ENCODE measurements at regions not wholly inside any gene's neighbourhood (a gene's known extent, or its start where the extent isn't known, plus 50 kb on each side); places are given as distances from the start of the nearest gene placed in this dataset.

GRCh38 chr1:104574620-104575019 lies 824.9 kb downstream of the AMY1C start:
- no peaks in the 10 kb centered on the region for H3K9me3 ChIP-seq
- no peak for DNase-seq
- H3K4me1 ChIP-seq: no peaks in the 10 kb centered on the region
- 69 to 81% methylated on average over 2 of the region's 2 CpGs for WGBS, 2 donors
- no peaks in the 10 kb centered on the region for H3K27me3 ChIP-seq
- TF ChIP-seq POLR2A (IDR thresholded peaks at IDR 0.05) (no peak), CTCF (IDR thresholded peaks at IDR 0.05) (no peak)
- H3K36me3 ChIP-seq (ENCODE audit: low read depth, missing control alignments): no peaks in the 10 kb centered on the region
- intact Hi-C loops (cut with DNase I; ENCODE audit: low total_unique reads): no loop called here
- no peak overlapping the region for H3K4me3 ChIP-seq
- H3K27ac ChIP-seq: no peak overlapping the region

- H3K9me3 ChIP-seq: no peaks in the 10 kb centered on the region
- no peaks in the 10 kb centered on the region for H3K36me3 ChIP-seq (ENCODE audit: low read depth, missing control alignments)
- no peaks in the 10 kb centered on the region for H3K4me1 ChIP-seq
- H3K4me3 ChIP-seq: no peak overlapping the region
- TF ChIP-seq POLR2A (IDR thresholded peaks at IDR 0.05) (no peak), CTCF (IDR thresholded peaks at IDR 0.05) (no peak)
- no peaks in the 10 kb centered on the region for H3K27me3 ChIP-seq
- DNase-seq: no peak
- 47 to 85% methylated on average over 3 of the region's 3 CpGs for WGBS, 2 donors
- intact Hi-C loops (cut with DNase I; ENCODE audit: low total_unique reads): no loop called here
- H3K27ac ChIP-seq: no peak overlapping the region
Measured at GRCh38 chr1:104592926-104593325, 843.2 kb downstream of the AMY1C start.

GRCh38 chr1:104593413-104594187 lies 843.9 kb downstream of the AMY1C start:
- WGBS, 2 donors: 79 to 80% methylated on average over 4 of the region's 4 CpGs
- Histone ChIP-seq H3K9me3 (no peaks in the 10 kb centered on the region), H3K27ac (no peak overlapping the region), H3K4me3 (no peak overlapping the region), H3K4me1 (no peaks in the 10 kb centered on the region), H3K36me3 (ENCODE audit: low read depth, missing control alignments) (no peaks in the 10 kb centered on the region), H3K27me3 (no peaks in the 10 kb centered on the region)
- TF ChIP-seq CTCF (IDR thresholded peaks at IDR 0.05) (no peak), POLR2A (IDR thresholded peaks at IDR 0.05) (no peak)
- DNase-seq: no peak
- intact Hi-C loops (cut with DNase I; ENCODE audit: low total_unique reads): no loop called here

- Histone ChIP-seq H3K4me3 (no peak overlapping the region), H3K27ac (no peak overlapping the region), H3K27me3 (no peaks in the 10 kb centered on the region), H3K9me3 (no peaks in the 10 kb centered on the region), H3K36me3 (ENCODE audit: low read depth, missing control alignments) (no peaks in the 10 kb centered on the region), H3K4me1 (no peaks in the 10 kb centered on the region)
- no peak for TF ChIP-seq CTCF (IDR thresholded peaks at IDR 0.05)
- TF ChIP-seq POLR2A (IDR thresholded peaks at IDR 0.05): no peak
- WGBS, 2 donors: 92 to 94% methylated on average over 5 of the region's 5 CpGs
- intact Hi-C loops (cut with DNase I; ENCODE audit: low total_unique reads): no loop called here
- no peak for DNase-seq
Measured at GRCh38 chr1:104617474-104617873, 867.8 kb downstream of the AMY1C start.

GRCh38 chr1:104621221-104621620 lies 871.5 kb downstream of the AMY1C start:
- no peak overlapping the region for H3K27ac ChIP-seq
- no peak for DNase-seq
- H3K4me1 ChIP-seq: no peaks in the 10 kb centered on the region
- no peaks in the 10 kb centered on the region for H3K9me3 ChIP-seq
- no peak for TF ChIP-seq CTCF (IDR thresholded peaks at IDR 0.05)
- TF ChIP-seq POLR2A (IDR thresholded peaks at IDR 0.05): no peak
- no peaks in the 10 kb centered on the region for H3K36me3 ChIP-seq (ENCODE audit: low read depth, missing control alignments)
- H3K27me3 ChIP-seq: no peaks in the 10 kb centered on the region
- WGBS, 2 donors: 86 to 93% methylated on average over 2 of the region's 2 CpGs
- intact Hi-C loops (cut with DNase I; ENCODE audit: low total_unique reads): no loop called here
- no peak overlapping the region for H3K4me3 ChIP-seq

Data from testis (tissue), 2 donors.